ENCODE measurements at regions not wholly inside any gene's neighbourhood (a gene's known extent, or its start where the extent isn't known, plus 50 kb on each side); places are given as distances from the start of the nearest gene placed in this dataset.

DNA sequence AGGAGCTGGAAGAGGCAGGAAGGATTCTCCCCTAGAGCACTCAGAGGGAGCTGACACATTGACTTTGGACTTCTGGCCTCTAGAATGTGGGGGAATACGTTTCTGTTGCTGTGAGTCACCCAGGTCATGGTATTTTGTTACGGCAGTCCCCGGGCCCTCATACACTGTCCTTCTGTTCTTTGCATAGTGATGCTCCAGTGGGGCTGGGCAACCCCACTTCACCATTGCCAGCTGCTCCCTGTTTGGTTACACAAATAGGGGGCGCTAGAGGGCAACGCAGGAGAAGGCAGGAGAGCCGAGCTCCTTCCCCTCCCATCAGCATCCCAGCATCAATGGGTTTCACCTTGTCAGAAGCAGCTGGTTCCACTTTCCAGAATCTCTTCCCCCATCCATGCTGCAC is 257.7 kb upstream of the FOXF1 start:
- peaks cover 25% of the 10 kb centered on the region for H3K9me3 Mint-ChIP-seq (ENCODE audit: unreplicated experiment)
- H3K27me3 Mint-ChIP-seq (ENCODE audit: insufficient read depth, unreplicated experiment): peaks cover 35% of the 10 kb centered on the region
- no peak overlapping the region for H3K27ac Mint-ChIP-seq (ENCODE audit: unreplicated experiment)
- Histone ChIP-seq H3K36me3 (ENCODE audit: control insufficient read depth, insufficient read depth, low read length) (no peaks in the 10 kb centered on the region), H3K27me3 (replicated peaks; ENCODE audit: control insufficient read depth, insufficient read depth, low read length) (no peaks in the 10 kb centered on the region; the same call in none of the 2 replicates), H3K9me3 (no peaks in the 10 kb centered on the region; the same call in 1 of the 2 replicates), H3K4me3 (ENCODE audit: low read depth, low read length) (no peak overlapping the region), H3K4me1 (no peaks in the 10 kb centered on the region)
- POLR2A ChIA-PET: no interaction called here
- intact Hi-C loops (cut with micrococcal nuclease; ENCODE audit: unreplicated experiment): no loop called here
- CTCF ChIA-PET: interaction anchor here (0.5 to 1.3 kb wide), 3 partner anchors 63 to 759 kb away, joined by 3 to 5 read pairs (median 4); no protein-coding TSS in a partner anchor
- no peaks in the 10 kb centered on the region for H3K4me1 Mint-ChIP-seq (ENCODE audit: low read depth, unreplicated experiment)
- H3K36me3 Mint-ChIP-seq (ENCODE audit: insufficient read depth, unreplicated experiment): no peaks in the 10 kb centered on the region
- peak in 1 of 2 experiments; percentile 39 for DNase-seq
- TF ChIP-seq, protein P1, sequence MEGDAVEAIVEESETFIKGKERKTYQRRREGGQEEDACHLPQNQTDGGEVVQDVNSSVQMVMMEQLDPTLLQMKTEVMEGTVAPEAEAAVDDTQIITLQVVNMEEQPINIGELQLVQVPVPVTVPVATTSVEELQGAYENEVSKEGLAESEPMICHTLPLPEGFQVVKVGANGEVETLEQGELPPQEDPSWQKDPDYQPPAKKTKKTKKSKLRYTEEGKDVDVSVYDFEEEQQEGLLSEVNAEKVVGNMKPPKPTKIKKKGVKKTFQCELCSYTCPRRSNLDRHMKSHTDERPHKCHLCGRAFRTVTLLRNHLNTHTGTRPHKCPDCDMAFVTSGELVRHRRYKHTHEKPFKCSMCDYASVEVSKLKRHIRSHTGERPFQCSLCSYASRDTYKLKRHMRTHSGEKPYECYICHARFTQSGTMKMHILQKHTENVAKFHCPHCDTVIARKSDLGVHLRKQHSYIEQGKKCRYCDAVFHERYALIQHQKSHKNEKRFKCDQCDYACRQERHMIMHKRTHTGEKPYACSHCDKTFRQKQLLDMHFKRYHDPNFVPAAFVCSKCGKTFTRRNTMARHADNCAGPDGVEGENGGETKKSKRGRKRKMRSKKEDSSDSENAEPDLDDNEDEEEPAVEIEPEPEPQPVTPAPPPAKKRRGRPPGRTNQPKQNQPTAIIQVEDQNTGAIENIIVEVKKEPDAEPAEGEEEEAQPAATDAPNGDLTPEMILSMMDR (IDR thresholded peaks at IDR 0.05; ENCODE audit: insufficient read depth in 1 of 2, low read depth in 1 of 2, low read length in 1 of 2, severe bottlenecking in 1 of 2, unreplicated experiment in 1 of 2): peak in 1 of 2 experiments; percentile 28
- BruUV-seq (replicated peaks): no TSS peak
- H3K4me3 Mint-ChIP-seq (ENCODE audit: unreplicated experiment): no peak overlapping the region

DNA sequence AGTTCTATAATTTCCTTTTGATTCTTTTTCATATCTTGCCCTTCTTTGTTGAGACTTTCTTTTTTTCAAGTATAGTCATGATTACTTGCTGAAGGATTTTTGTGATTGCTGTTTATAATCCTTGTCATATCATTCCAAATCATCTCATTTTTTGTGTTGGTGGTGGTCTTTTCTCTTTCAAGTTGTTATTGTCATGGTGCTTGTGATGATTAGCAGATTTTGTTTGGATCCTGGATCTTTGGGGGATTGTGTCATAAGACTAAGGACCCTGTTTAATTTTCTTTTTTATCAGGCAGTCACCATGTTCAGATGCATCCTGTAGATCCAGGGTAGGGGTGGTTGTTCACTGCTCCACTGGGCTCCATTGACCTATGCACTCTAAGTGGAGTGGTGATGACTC is 254.4 kb upstream of the FOXF1 start:
- no peak overlapping the region for H3K4me3 ChIP-seq (ENCODE audit: low read depth, low read length)
- no peaks in the 10 kb centered on the region for H3K9me3 ChIP-seq
- H3K36me3 ChIP-seq (ENCODE audit: control insufficient read depth, insufficient read depth, low read length): no peaks in the 10 kb centered on the region
- Mint-ChIP-seq H3K9me3 (ENCODE audit: unreplicated experiment) (peaks cover 37% of the 10 kb centered on the region), H3K27ac (ENCODE audit: unreplicated experiment) (no peak overlapping the region), H3K4me3 (ENCODE audit: unreplicated experiment) (no peak overlapping the region), H3K27me3 (ENCODE audit: insufficient read depth, unreplicated experiment) (peaks cover 22% of the 10 kb centered on the region), H3K4me1 (ENCODE audit: low read depth, unreplicated experiment) (no peaks in the 10 kb centered on the region), H3K36me3 (ENCODE audit: insufficient read depth, unreplicated experiment) (no peaks in the 10 kb centered on the region)
- TF ChIP-seq, protein P1 (IDR thresholded peaks at IDR 0.05; ENCODE audit: insufficient read depth in 1 of 2, low read depth in 1 of 2, low read length in 1 of 2, severe bottlenecking in 1 of 2, unreplicated experiment in 1 of 2): no peak
- BruUV-seq (replicated peaks): no TSS peak
- POLR2A ChIA-PET: no interaction called here
- CTCF ChIA-PET: interaction anchor here (0.5 kb wide), 1 partner anchor 183 kb away, joined by 3 read pairs; no protein-coding TSS in a partner anchor
- intact Hi-C loops (cut with micrococcal nuclease; ENCODE audit: unreplicated experiment): no loop called here
- DNase-seq: no peak
- no peaks in the 10 kb centered on the region for H3K4me1 ChIP-seq
- no peaks in the 10 kb centered on the region; the same call in 1 of the 2 replicates for H3K27me3 ChIP-seq (replicated peaks; ENCODE audit: control insufficient read depth, insufficient read depth, low read length)

GRCh38 chr16:86256995-86257394 is 253.3 kb upstream of the FOXF1 start:
- no peaks in the 10 kb centered on the region for H3K36me3 Mint-ChIP-seq (ENCODE audit: insufficient read depth, unreplicated experiment)
- no peaks in the 10 kb centered on the region for H3K4me1 Mint-ChIP-seq (ENCODE audit: low read depth, unreplicated experiment)
- peaks cover 47% of the 10 kb centered on the region for H3K9me3 Mint-ChIP-seq (ENCODE audit: unreplicated experiment)
- CTCF ChIA-PET: no interaction called here
- no TSS peak for BruUV-seq (replicated peaks)
- POLR2A ChIA-PET: no interaction called here
- H3K9me3 ChIP-seq: peaks cover 6% of the 10 kb centered on the region
- H3K27ac Mint-ChIP-seq (ENCODE audit: unreplicated experiment): no peak overlapping the region
- H3K36me3 ChIP-seq (ENCODE audit: control insufficient read depth, insufficient read depth, low read length): no peaks in the 10 kb centered on the region
- no peak overlapping the region for H3K4me3 Mint-ChIP-seq (ENCODE audit: unreplicated experiment)
- no peaks in the 10 kb centered on the region; the same call in 1 of the 2 replicates for H3K27me3 ChIP-seq (replicated peaks; ENCODE audit: control insufficient read depth, insufficient read depth, low read length)
- DNase-seq: no peak
- TF ChIP-seq, protein P1 (IDR thresholded peaks at IDR 0.05; ENCODE audit: insufficient read depth in 1 of 2, low read depth in 1 of 2, low read length in 1 of 2, severe bottlenecking in 1 of 2, unreplicated experiment in 1 of 2): no peak
- peaks cover 16% of the 10 kb centered on the region for H3K27me3 Mint-ChIP-seq (ENCODE audit: insufficient read depth, unreplicated experiment)
- intact Hi-C loops (cut with micrococcal nuclease; ENCODE audit: unreplicated experiment): no loop called here
- H3K4me1 ChIP-seq: no peaks in the 10 kb centered on the region
- H3K4me3 ChIP-seq (ENCODE audit: low read depth, low read length): no peak overlapping the region
